ENCODE measurements at regions not wholly inside any gene's neighbourhood (a gene's known extent, or its start where the extent isn't known, plus 50 kb on each side); places are given as distances from the start of the nearest gene placed in this dataset.

- TF ChIP-seq PBX3 (IDR thresholded peaks at IDR 0.05), result no peak
- TF ChIP-seq CTCF (IDR thresholded peaks at IDR 0.05), result no peak
- TF ChIP-seq EHF (CRISPR knock-in tag; IDR thresholded peaks at IDR 0.05), result no peak
- no peak for TF ChIP-seq BCL3 (IDR thresholded peaks at IDR 0.05)
- no peak for TF ChIP-seq ZFP36 (IDR thresholded peaks at IDR 0.05; ENCODE audit: borderline replicate concordance, partially characterized antibody)
- TF ChIP-seq POLR2AphosphoS2 (conservative IDR thresholded peaks at IDR 0.05; ENCODE audit: low read length), result no peak
- TF ChIP-seq MYC (IDR thresholded peaks at IDR 0.05; ENCODE audit: borderline replicate concordance, low read length), result no peak
- TF ChIP-seq ZSCAN20 (CRISPR knock-in tag; IDR thresholded peaks at IDR 0.05), result no peak
- no peak for TF ChIP-seq CHD4 (IDR thresholded peaks at IDR 0.05; ENCODE audit: borderline replicate concordance)
- no peak for TF ChIP-seq RFX5 (IDR thresholded peaks at IDR 0.05)
Measured at GRCh38 chr4:135604531-135604930, 1402.9 kb upstream of the PABPC4L start.

All from A549 (cell line).